WTC11 (cell line): ENCODE measurements at regions not wholly inside any gene's neighbourhood (a gene's known extent, or its start where the extent isn't known, plus 50 kb on each side); places are given as distances from the start of the nearest gene placed in this dataset.
A peak's percentile ranks its signal among the peaks of the same experiment; 100 is the strongest.

Experiments
- ATAC-seq: fragments of 200-7000 bp; cut with Tn5 transposase; 2 replicates; pipeline ENCODE4 v1.10.0; 2021; ENCODE audit warnings: mild to moderate bottlenecking, moderate library complexity
- CTCF ChIA-PET: fragments of 300-600 bp; sonication (Branson Sonifier 250); formaldehyde crosslinking; loops from one replicate; lab custom pipeline; 2021; ENCODE audit warnings: antibody characterized with exemption; lab: Charles Lee
- POLR2A ChIA-PET: fragments of 350-600 bp; sonication (Branson Sonifier 250); formaldehyde crosslinking; loops from one replicate; lab custom pipeline; 2021; ENCODE audit warnings: antibody characterized with exemption; lab: Charles Lee
- DNase-seq: peaks from one replicate; pipeline ENCODE4 v3.0.0; 2021; ENCODE audit warnings: low spot score
- H3K27ac Mint-ChIP-seq: 2 replicates; pipeline ENCODE4 v1.8.0; 2021; ENCODE audit warnings: mixed read lengths
- H3K27me3 Mint-ChIP-seq: 2 replicates; pipeline ENCODE4 v1.8.0; 2021; ENCODE audit warnings: low read depth, mild to moderate bottlenecking, moderate library complexity, mixed read lengths
- H3K36me3 Mint-ChIP-seq: 2 replicates; pipeline ENCODE4 v1.8.0; 2021; ENCODE audit warnings: mixed read lengths
- H3K4me1 Mint-ChIP-seq: 2 replicates; pipeline ENCODE4 v1.8.0; 2022; ENCODE audit warnings: mixed read lengths
- H3K4me3 Mint-ChIP-seq: 2 replicates; pipeline ENCODE4 v1.8.0; 2021; ENCODE audit warnings: mild to moderate bottlenecking, moderate library complexity, mixed read lengths
- H3K9me3 Mint-ChIP-seq: 2 replicates; pipeline ENCODE4 v1.8.0; 2021; ENCODE audit warnings: mixed read lengths
- ATF6 ChIP-seq: sonication (generic); formaldehyde crosslinking; IDR thresholded peaks from 2 replicates; pipeline ENCODE4 v1.8.1; 2023; ENCODE audit warnings: mild to moderate bottlenecking, missing genetic modification reagents
- E2F4 ChIP-seq: sonication (generic); formaldehyde crosslinking; IDR thresholded peaks from 2 replicates; pipeline ENCODE4 v1.8.1; 2022; ENCODE audit warnings: low read depth, mild to moderate bottlenecking, moderate library complexity, missing genetic modification reagents, borderline replicate concordance
- JAZF1 ChIP-seq: fragments of 250-450 bp; sonication (Bioruptor Pico); IDR thresholded peaks from 2 replicates; pipeline ENCODE4 v1.9.0; 2021; ENCODE audit warnings: moderate library complexity, mild to moderate bottlenecking, inconsistent platforms
- NFE2L1 ChIP-seq: sonication (generic); formaldehyde crosslinking; IDR thresholded peaks from 2 replicates; pipeline ENCODE4 v1.8.1; 2023; ENCODE audit warnings: missing genetic modification reagents
- PRDM15 ChIP-seq: sonication (generic); formaldehyde crosslinking; IDR thresholded peaks from 2 replicates; pipeline ENCODE4 v1.8.0; 2022; ENCODE audit warnings: missing genetic modification reagents
- RORB ChIP-seq: fragments of 250-450 bp; sonication (Bioruptor Pico); IDR thresholded peaks from 2 replicates; pipeline ENCODE4 v1.9.0; 2021; ENCODE audit warnings: mild to moderate bottlenecking
- SOX15 ChIP-seq: fragments of 250-450 bp; sonication (Bioruptor Pico); IDR thresholded peaks from 2 replicates; pipeline ENCODE4 v1.9.0; 2021; ENCODE audit warnings: mild to moderate bottlenecking
- STAT6 ChIP-seq: sonication (generic); formaldehyde crosslinking; conservative IDR thresholded peaks from 2 replicates; pipeline ENCODE4 v1.8.1; 2023; ENCODE audit warnings: mild to moderate bottlenecking, low read depth, missing genetic modification reagents, moderate library complexity
- TF ChIP-seq, protein P1 (sequence below): fragments of 250-450 bp; sonication (Bioruptor Pico); IDR thresholded peaks from 2 replicates; pipeline ENCODE4 v1.9.0; 2021; ENCODE audit warnings: mild to moderate bottlenecking, borderline replicate concordance
- TF ChIP-seq, protein P2 (sequence below): sonication (generic); formaldehyde crosslinking; IDR thresholded peaks from 2 replicates; pipeline ENCODE4 v1.8.0; 2022; ENCODE audit warnings: mild to moderate bottlenecking, missing genetic modification reagents

- Mint-ChIP-seq H3K27me3 (no peaks in the 10 kb centered on the region), H3K36me3 (peaks cover 10% of the 10 kb centered on the region), H3K4me3 (no peak overlapping the region), H3K9me3 (peaks cover 39% of the 10 kb centered on the region), H3K4me1 (no peaks in the 10 kb centered on the region), H3K27ac (no peak overlapping the region)
- DNase-seq, result peak; percentile 13
- POLR2A ChIA-PET, result no interaction called here
- CTCF ChIA-PET, result interaction anchor here (1.3 kb wide), 1 partner anchor 391 kb away, joined by 3 read pairs; no protein-coding TSS in a partner anchor
- ATAC-seq, result peak; percentile 82
- TF ChIP-seq NFE2L1, result no peak
- TF ChIP-seq, protein P1, sequence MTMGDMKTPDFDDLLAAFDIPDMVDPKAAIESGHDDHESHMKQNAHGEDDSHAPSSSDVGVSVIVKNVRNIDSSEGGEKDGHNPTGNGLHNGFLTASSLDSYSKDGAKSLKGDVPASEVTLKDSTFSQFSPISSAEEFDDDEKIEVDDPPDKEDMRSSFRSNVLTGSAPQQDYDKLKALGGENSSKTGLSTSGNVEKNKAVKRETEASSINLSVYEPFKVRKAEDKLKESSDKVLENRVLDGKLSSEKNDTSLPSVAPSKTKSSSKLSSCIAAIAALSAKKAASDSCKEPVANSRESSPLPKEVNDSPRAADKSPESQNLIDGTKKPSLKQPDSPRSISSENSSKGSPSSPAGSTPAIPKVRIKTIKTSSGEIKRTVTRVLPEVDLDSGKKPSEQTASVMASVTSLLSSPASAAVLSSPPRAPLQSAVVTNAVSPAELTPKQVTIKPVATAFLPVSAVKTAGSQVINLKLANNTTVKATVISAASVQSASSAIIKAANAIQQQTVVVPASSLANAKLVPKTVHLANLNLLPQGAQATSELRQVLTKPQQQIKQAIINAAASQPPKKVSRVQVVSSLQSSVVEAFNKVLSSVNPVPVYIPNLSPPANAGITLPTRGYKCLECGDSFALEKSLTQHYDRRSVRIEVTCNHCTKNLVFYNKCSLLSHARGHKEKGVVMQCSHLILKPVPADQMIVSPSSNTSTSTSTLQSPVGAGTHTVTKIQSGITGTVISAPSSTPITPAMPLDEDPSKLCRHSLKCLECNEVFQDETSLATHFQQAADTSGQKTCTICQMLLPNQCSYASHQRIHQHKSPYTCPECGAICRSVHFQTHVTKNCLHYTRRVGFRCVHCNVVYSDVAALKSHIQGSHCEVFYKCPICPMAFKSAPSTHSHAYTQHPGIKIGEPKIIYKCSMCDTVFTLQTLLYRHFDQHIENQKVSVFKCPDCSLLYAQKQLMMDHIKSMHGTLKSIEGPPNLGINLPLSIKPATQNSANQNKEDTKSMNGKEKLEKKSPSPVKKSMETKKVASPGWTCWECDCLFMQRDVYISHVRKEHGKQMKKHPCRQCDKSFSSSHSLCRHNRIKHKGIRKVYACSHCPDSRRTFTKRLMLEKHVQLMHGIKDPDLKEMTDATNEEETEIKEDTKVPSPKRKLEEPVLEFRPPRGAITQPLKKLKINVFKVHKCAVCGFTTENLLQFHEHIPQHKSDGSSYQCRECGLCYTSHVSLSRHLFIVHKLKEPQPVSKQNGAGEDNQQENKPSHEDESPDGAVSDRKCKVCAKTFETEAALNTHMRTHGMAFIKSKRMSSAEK (CRISPR knock-in tag), result no peak
- no peak for TF ChIP-seq E2F4 (CRISPR knock-in tag)
- no peak for TF ChIP-seq ATF6 (CRISPR knock-in tag)
- no peak for TF ChIP-seq SOX15
- TF ChIP-seq STAT6 (CRISPR knock-in tag), result no peak
- no peak for TF ChIP-seq RORB
- TF ChIP-seq PRDM15 (CRISPR knock-in tag), result no peak
- TF ChIP-seq, protein P2, sequence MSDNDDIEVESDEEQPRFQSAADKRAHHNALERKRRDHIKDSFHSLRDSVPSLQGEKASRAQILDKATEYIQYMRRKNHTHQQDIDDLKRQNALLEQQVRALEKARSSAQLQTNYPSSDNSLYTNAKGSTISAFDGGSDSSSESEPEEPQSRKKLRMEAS (CRISPR knock-in tag), result no peak
- TF ChIP-seq JAZF1 (CRISPR knock-in tag), result no peak
Observed at GRCh38 chr12:83432176-83432719, 745.5 kb downstream of the TMTC2 start.
